H4 (cell line): ENCODE measurements at regions not wholly inside any gene's neighbourhood (a gene's known extent, or its start where the extent isn't known, plus 50 kb on each side); places are given as distances from the start of the nearest gene placed in this dataset.
"Not testable (repeated sequence)": the region's sequence is repeated elsewhere in the genome, so short reads cannot be mapped to it uniquely, and the experiment has no call there.

Source experiments
- DNase-seq: peaks from one replicate; pipeline ENCODE4 v3.0.0-alpha.2; 2015; ENCODE audit warnings: low spot score

GRCh38 chr19:20388706-20389225 lies 176.8 kb downstream of the ZNF737 start:
- DNase-seq: no peak

GRCh38 chr19:20385061-20385460 lies 180.5 kb downstream of the ZNF737 start:
- DNase-seq: no peak

DNA sequence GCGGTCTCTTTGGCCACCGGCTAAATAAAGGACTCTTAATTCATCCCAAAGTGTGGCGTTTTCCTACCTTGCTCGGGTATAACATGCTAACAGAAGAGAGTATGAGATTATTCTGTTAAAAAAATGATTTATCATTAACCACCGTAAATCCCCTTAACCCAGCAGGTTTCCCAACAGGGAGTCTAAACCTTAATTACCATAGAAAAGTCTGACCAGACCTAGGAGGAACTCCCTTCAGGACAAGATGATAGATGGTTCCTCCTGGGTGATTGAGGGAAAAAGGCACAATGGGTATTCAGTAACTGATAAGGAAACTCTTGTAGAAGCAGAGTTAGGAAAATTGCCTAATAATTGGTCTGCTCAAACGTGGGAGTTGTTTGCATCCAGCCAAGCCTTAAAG lies 193.7 kb downstream of the ZNF737 start:
- no peak for DNase-seq

DNA sequence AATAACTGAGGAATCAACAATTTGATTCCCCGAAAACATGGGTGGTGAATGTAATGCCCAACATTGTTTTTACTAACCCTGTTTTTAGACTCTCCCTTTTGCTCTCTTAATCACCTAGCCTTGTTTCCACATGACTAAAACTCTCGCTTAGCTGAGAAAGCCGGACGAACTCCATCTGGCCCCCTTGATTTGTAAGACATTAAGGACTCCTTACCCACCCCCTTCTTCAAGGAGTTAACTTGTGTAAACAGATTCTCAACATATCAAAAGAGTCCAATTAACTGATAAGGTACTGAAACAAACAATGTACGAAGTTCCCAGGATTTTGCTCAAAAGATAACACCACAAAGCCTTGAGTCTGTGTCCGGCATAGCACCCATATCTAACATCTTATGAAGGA lies 194.3 kb downstream of the ZNF737 start:
- DNase-seq: not testable (repeated sequence)

DNA sequence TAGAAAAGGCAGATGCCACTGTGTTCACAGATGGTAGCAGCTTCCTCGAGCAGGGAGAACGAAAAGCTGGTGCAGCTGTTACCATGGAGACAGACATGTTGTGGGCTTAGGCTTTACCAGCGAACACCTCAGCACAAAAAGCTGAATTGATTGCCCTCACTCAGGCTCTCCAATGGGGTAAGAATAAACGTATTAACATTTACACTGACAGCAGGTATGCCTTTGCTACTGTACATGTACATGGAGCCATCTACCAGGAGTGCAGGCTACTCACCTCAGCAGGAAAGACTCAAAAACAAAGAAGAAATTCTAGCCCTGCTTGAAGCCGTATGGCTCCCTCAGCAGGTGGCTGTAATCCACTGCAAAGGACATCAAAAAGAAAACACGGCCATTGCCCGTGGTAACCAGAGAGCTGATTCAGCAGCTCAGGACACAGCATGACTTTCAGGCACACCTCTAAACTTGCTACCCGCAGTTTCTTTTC lies 197.7 kb downstream of the ZNF737 start:
- no peak for DNase-seq

DNA sequence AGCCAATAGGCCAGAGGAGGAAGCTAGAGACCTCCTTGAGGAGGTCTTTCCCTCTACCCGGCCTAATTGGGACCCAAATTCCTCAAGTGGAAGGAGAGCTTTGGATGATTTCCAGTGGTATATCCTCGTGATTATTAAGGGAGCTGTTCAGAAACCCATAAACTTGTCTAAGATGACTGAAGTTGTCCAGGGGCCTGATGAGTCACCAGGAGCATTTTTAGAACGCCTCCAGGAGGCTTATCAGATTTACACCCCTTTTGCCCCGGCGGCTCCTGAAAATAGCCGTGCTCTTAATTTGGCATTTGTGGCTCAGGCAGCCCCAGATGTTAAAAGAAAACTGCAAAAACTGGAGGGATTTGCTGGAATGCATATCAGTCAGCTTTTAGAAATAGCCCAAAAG lies 198.1 kb downstream of the ZNF486 start:
- no peak for DNase-seq

GRCh38 chr19:20359933-20360720 lies 193.1 kb downstream of the ZNF486 start:
- no peak for DNase-seq

DNA sequence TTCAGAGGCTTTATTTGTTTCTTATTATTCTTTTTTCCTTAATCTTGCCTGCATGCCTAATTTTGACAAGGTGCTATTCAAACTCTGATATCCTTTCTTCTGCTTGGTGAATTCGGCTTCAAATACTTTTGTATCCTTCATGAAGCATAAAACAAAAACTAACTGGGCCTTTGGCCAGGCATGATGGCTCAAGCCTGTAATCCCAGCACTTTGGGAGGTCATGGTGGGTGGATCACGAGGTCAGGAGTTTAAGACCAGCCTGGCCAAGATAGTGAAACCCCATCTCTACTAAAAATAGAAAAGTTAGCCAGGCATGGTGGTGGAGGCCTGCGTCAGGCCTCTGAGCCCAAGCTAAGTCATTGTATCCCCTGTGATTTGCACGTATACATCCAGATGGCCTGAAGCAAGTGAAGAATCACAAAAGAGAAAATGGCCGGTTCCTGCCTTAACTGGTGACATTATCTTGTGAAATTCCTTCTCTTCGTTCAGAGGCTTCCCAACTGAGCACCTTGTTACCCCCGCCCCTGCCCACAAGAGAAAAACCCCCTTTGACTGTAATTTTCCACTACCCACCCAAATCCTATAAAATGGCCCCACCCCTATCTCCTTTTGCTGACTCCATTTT lies 191.9 kb downstream of the ZNF486 start:
- not testable (repeated sequence) for DNase-seq

DNA sequence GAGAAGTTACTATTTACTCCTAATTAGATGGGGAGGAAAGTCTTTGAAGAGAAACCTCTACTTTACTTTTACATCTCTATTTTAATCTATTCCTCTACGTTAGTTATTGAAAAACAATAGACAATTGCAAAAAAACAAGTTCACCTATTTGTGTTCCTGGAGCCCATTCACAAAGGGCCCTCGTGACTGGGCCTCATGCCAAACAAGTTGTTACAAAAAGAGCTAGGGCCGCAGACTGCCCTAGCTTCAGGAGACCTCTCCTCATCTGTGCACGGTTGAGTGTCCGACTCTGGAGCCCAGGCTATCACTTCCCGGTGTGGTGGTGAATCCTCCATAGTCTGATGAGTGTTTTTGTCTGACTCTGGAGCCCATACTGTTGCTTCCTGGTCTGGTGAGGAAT lies 190.9 kb downstream of the ZNF486 start:
- no peak for DNase-seq

- DNase-seq: no peak
These were observed 184.2 kb downstream of the ZNF486 start for GRCh38 chr19:20351244-20351643.

GRCh38 chr19:20349206-20349605 lies 182.2 kb downstream of the ZNF486 start:
- no peak for DNase-seq

- no peak for DNase-seq
These were observed 172.4 kb downstream of the ZNF486 start for GRCh38 chr19:20339444-20339843.

DNA sequence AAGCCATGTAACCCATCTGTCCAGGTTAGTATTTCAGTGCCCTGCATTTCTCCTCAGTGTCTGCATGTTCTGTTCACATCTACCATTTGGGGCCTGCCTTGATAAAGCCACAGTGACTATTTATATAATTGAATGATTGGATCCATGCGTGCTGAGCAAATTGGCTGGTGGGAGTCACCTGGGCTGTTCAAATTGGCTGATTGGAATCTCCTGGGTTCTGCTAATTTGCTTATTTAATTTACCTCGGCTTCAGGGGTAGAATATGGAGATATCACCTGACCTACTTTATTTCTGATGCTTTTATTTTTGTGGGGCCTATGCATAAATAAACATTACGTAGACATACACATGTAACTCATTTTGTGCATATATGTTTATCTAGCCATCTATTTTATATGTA lies 167.7 kb downstream of the ZNF486 start:
- DNase-seq: no peak

DNA sequence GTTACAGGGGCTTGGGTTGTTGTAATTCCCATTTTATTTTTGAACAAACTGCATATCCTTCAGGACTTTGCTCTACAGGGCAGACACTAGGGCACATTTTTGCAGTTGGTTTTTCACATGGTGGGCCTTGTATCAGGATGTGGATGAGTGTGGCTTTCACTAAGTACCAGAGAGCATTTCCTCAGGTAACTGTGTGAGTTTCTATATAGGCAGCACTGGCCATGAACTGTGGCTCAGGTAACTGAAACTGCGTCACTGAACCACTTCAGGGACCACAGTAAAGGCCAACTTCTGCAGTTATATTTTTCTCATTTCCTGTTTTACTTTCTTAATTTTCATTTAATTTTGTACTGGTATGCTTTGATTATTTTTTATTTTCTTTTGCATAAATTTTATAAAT lies 166.5 kb downstream of the ZNF486 start:
- DNase-seq: no peak

DNA sequence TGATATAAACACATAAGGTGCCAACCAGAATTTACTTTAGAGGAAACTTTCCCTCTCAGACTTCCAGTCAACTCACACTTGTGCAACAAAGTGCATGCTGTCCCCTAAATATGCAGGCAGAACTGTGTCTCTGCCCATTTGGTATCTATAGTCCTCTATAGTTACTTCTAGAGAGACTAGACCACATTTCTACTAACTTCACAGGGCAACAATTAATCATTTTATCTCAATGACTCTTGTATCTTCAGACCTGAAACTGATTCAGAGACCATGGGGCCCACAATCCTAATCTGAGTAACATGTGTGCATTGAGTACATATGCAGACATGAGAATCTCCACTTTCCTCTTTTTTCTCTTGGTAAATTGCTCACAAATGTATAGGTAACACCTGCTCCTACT lies 158.1 kb downstream of the ZNF486 start:
- DNase-seq: no peak

DNA sequence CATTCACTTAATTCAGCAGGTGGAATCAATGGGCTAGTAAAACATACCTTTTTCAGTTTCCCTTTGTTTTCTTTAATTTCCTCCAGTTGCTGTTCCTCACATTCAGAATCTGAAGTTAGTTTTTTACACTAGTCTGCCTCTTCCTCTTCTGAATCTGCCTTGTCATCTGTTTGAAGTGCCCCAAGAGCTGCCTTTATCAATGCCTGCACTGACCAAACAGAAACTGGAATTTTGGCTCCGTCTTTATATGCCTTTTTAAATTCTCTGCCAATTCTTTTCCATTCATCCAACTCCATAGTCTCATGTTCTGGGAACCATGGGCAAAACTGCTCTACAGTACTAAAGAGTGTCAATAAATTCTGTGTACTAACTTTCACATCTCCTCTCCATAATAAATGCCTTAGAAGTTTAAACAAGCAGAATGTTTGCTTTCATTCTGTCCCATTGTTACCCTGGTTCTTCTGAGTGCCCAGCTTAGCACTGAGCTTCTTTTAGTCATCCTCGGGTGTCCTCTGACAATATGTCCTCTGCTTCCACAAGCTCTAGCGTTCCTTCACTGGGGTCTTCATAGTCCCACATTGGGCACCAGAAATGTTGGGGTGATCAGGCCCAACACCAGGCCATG lies 154.2 kb downstream of the ZNF486 start:
- no peak for DNase-seq

- no peak for DNase-seq
These were observed 153.2 kb downstream of the ZNF486 start for GRCh38 chr19:20320191-20320590.

- DNase-seq: no peak
These were observed 151.6 kb downstream of the ZNF486 start for GRCh38 chr19:20318616-20319015.

- no peak for DNase-seq
These were observed 148.5 kb downstream of the ZNF486 start for GRCh38 chr19:20315543-20315942.

GRCh38 chr19:20313894-20314293 lies 146.9 kb downstream of the ZNF486 start:
- no peak for DNase-seq

GRCh38 chr19:20307127-20307526 lies 140.1 kb downstream of the ZNF486 start:
- no peak for DNase-seq

- not testable (repeated sequence) for DNase-seq
These were observed 129.3 kb downstream of the ZNF486 start for GRCh38 chr19:20296314-20296713.

- no peak for DNase-seq
These were observed 127.2 kb downstream of the ZNF486 start for GRCh38 chr19:20294181-20294580.
